NCI-H345 treated with DMSO at 0.1 percent for 48 hours (cell line): ENCODE measurements at regions not wholly inside any gene's neighbourhood (a gene's known extent, or its start where the extent isn't known, plus 50 kb on each side); places are given as distances from the start of the nearest gene placed in this dataset.

Source experiments
- DNase-seq: peaks from one replicate; lab custom pipeline; 2025; ENCODE audit not compliant: unreplicated experiment; lab: John Stamatoyannopoulos, UW

DNA sequence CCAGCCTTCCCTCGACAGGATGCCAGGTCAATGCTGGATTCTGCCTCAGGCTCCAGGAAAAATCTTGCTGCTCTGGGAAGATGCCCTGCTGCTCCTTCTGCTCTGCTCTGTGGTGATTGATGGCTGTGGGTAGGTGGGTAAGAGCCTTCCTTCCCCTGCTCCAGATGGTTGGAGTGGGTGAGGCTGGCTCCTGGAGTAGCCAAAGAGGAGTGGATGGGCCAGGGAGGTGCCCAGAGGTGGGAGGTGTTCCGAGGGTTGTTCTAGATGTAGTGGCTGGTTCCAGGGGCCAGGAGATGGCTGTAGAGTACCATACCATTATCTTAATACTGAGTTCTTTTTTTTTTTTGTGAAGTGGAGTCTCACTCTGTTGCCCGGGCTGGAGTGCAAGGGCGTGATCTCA is 99.6 kb upstream of the THY1 start:
- DNase-seq, result no peak

GRCh38 chr11:119521551-119521950 is 98.6 kb upstream of the THY1 start:
- no peak for DNase-seq

- no peak for DNase-seq
Observed at GRCh38 chr11:119520966-119521365, 98.0 kb upstream of the THY1 start.

- DNase-seq, result no peak
Observed at GRCh38 chr11:119520400-119520799, 97.4 kb upstream of the THY1 start.

GRCh38 chr11:119519796-119520195 is 96.8 kb upstream of the THY1 start:
- DNase-seq, result no peak

GRCh38 chr11:119518746-119519730 is 96.1 kb upstream of the THY1 start:
- DNase-seq, result no peak

GRCh38 chr11:119515771-119516400 is 92.9 kb upstream of the THY1 start:
- no peak for DNase-seq

- DNase-seq, result no peak
Observed at GRCh38 chr11:119513806-119514170, 90.8 kb upstream of the THY1 start.

DNA sequence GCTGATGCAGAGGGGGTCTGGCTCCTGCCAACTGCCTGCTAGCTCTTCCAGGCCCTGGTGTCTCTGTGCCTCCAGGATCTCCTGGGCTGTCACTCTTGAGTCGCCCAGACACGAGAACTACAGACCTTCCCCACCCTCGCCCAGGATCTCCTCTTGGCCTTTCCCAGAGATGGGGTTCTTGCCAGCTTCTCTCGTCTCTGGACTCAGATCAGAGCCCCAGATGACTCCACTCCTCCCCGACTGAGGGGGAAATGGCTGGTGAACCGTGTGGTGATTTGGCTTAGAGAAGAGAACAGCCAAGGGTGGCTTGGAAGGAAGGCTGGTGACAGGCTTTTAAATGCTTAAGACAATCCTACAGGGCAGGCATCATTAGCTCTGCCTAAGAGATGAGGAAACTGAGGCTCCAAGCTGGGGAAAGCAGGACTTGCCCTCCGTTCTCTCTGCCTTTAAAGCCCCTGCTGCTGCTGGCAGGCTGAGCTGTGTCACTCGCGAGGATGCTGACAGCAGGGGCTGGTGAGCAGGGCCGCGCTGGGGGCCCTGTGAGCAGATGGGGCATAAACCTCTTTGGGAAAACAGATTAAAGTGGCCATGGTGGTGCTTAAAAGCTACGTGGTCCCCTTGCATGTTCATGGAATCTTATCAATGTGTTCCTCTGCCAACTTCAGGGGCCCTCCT is 90.3 kb upstream of the THY1 start:
- DNase-seq, result no peak

GRCh38 chr11:119512369-119512768 is 89.4 kb upstream of the THY1 start:
- DNase-seq, result no peak

DNA sequence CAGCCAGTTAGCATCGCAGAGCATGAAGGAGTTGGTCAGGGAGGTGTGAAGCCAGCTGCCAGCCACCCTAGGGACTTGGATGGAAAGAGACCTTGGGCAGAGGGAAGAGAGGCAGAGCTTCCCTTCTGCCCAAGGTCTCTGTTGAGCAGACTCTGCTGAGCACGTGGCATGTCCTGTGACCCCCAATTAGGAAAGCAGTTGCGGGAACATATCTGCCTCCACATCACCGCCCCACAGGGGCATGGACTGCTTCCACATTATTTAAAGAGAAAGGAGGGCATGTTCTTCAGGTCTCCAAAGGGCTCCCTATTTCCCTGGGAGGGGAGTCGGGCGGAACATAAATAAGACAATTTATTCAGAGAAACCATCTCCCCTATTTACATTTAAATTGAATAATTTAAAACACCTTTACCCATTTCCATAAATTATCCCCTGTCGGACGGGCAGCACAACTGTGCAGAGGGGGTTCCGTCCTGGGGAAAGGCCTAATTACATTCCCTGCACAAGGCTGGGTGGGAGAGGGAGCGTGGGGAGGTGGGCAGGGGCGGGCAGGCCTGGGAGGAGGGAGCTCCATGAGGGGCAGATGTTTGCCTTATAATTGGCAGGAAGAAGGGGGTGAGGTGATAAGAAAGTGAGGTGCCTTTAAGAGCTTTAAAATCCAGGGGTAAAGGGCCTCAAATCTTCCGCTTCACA is 88.8 kb upstream of the THY1 start:
- no peak for DNase-seq

- no peak for DNase-seq
Observed at GRCh38 chr11:119509969-119510401, 87.0 kb upstream of the THY1 start.

DNA sequence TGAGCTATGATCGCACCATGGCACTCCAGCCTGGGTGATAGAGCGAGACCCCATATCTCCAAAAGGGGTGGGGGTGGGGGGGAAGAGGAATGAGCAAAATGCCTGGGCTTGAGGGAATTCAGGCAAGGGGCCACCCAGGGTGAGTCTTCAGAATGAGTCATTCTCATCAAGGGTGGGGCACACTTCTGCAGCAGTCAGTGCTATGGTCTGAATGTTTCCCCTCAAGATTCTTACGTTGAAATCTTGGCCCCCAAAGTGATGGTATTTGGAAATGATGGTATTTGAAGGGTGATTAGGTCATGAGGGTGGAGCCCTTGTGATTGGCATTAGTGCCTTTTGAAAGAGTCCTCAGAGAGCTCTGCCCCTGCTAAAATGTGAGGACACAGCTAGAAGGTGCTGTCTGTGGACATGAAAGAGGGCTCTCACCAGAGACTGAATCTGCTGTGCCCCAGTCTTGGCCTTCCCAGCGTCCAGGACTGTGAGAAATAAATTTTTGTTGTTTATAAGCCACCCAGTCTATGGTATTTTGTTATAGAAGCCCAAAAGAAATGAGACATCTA is 86.4 kb upstream of the THY1 start:
- no peak for DNase-seq

DNA sequence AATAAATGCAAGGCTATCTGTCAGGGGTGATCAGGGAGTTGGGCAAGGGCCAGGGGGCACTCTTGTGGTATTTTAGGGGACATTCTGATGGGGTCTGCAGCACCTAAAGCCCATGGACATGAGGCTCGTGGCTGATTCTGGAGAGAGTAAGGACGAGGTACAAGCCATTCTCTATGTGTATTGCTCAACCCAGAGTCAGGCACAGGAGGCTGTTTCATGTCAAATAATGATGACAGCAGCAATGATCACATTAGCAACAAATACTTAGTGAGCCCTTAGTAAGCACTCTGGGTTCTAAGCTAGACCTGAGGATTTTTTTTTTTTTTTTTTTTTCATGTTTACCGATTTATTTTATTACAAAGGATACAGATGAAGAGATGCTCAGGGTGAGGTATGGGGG is 83.5 kb upstream of the THY1 start:
- DNase-seq, result no peak

- no peak for DNase-seq
Observed at GRCh38 chr11:119505861-119506260, 82.9 kb upstream of the THY1 start.

GRCh38 chr11:119505071-119505470 is 82.1 kb upstream of the THY1 start:
- no peak for DNase-seq

- no peak for DNase-seq
Observed at GRCh38 chr11:119504371-119504770, 81.4 kb upstream of the THY1 start.

GRCh38 chr11:119501777-119502405 is 78.9 kb upstream of the THY1 start:
- no peak for DNase-seq

GRCh38 chr11:119497717-119498116 is 74.7 kb upstream of the THY1 start:
- DNase-seq, result no peak

GRCh38 chr11:119496997-119497396 is 74.0 kb upstream of the THY1 start:
- DNase-seq, result no peak
